GM12878 (cell line): ENCODE measurements at regions not wholly inside any gene's neighbourhood (a gene's known extent, or its start where the extent isn't known, plus 50 kb on each side); places are given as distances from the start of the nearest gene placed in this dataset.

Experiments
- BHLHE40 ChIP-seq, 2 experiments: fragments of 450-650 bp in 1 of 2; IDR thresholded peaks; 2 replicates each; pipeline ENCODE4 v1.6.1; 2011 to 2017; ENCODE audit warnings: low read depth in 2 of 2, borderline replicate concordance in 1 of 2, improper control_type of control experiment in 1 of 2, low read length in 1 of 2, mild to moderate bottlenecking in 1 of 2
- CBX3 ChIP-seq: fragments of 200-600 bp; sonication (generic); IDR thresholded peaks from 2 replicates; pipeline ENCODE4 v1.6.1; 2016; ENCODE audit warnings: low read depth, borderline replicate concordance
- CHD1 ChIP-seq: IDR thresholded peaks from 2 replicates; pipeline ENCODE4 v1.6.1; 2012; ENCODE audit warnings: low read depth, low read length, improper control_type of control experiment
- CHD2 ChIP-seq: IDR thresholded peaks from 2 replicates; pipeline ENCODE4 v1.6.1; 2011; ENCODE audit warnings: low read depth, low read length, improper control_type of control experiment, borderline replicate concordance
- CTCF ChIP-seq, 3 experiments: IDR thresholded peaks in 2 of 3; conservative IDR thresholded peaks in 1 of 3; 2 replicates each; pipeline ENCODE4 v1.5.1; 2011; ENCODE audit warnings: low read depth in 3 of 3, low read length in 3 of 3, mild to moderate bottlenecking in 3 of 3, control low read depth in 2 of 3, moderate library complexity in 2 of 3, inconsistent platforms in 1 of 3, mixed read lengths in 1 of 3; ENCODE audit not compliant: control insufficient read depth in 2 of 3, insufficient read depth in 1 of 3; ENCODE audit errors: extremely low read depth in 1 of 3
- EGR1 ChIP-seq, 2 experiments: IDR thresholded peaks; 1 replicate in 1 of 2; 2 replicates in 1 of 2; pipeline ENCODE4 v1.6.1; 2011 to 2012; ENCODE audit warnings: low read depth in 2 of 2, low read length in 2 of 2, borderline replicate concordance in 1 of 2, mild to moderate bottlenecking in 1 of 2, moderate library complexity in 1 of 2
- EP300 ChIP-seq, 2 experiments: fragments of 150-350 bp in 1 of 2; IDR thresholded peaks; 2 replicates each; pipeline ENCODE4 v1.6.1; 2011 to 2012; ENCODE audit warnings: low read depth in 2 of 2, low read length in 2 of 2, borderline replicate concordance in 1 of 2, improper control_type of control experiment in 1 of 2, inconsistent platforms in 1 of 2; ENCODE audit not compliant: control insufficient read depth in 1 of 2
- GABPA ChIP-seq: IDR thresholded peaks from 2 replicates; pipeline ENCODE4 v1.6.1; 2014; ENCODE audit warnings: antibody characterized with exemption, low read depth, mild to moderate bottlenecking, inconsistent platforms
- HCFC1 ChIP-seq: fragments of 150-350 bp; IDR thresholded peaks from 2 replicates; pipeline ENCODE4 v1.6.1; 2014; ENCODE audit warnings: low read length
- NR2C2 ChIP-seq: IDR thresholded peaks from 2 replicates; pipeline ENCODE4 v1.6.1; 2011; ENCODE audit warnings: borderline replicate concordance, low read depth; ENCODE audit not compliant: control insufficient read depth, insufficient read length
- POLR2AphosphoS5 ChIP-seq: IDR thresholded peaks from 2 replicates; pipeline ENCODE4 v1.6.1; 2011; ENCODE audit warnings: mild to moderate bottlenecking, low read length, inconsistent platforms
- SREBF1 ChIP-seq: IDR thresholded peaks from 2 replicates; pipeline ENCODE4 v1.6.1; 2012; ENCODE audit warnings: mild to moderate bottlenecking, low read length
- SRF ChIP-seq, 2 experiments: IDR thresholded peaks; 2 replicates each; pipeline ENCODE4 v1.6.1; 2011; ENCODE audit warnings: low read depth in 2 of 2, low read length in 2 of 2, mild to moderate bottlenecking in 1 of 2, moderate library complexity in 1 of 2
- TF ChIP-seq, protein P1 (sequence below): IDR thresholded peaks from 2 replicates; pipeline ENCODE4 v1.6.1; 2012; ENCODE audit warnings: low read length, inconsistent platforms

DNA sequence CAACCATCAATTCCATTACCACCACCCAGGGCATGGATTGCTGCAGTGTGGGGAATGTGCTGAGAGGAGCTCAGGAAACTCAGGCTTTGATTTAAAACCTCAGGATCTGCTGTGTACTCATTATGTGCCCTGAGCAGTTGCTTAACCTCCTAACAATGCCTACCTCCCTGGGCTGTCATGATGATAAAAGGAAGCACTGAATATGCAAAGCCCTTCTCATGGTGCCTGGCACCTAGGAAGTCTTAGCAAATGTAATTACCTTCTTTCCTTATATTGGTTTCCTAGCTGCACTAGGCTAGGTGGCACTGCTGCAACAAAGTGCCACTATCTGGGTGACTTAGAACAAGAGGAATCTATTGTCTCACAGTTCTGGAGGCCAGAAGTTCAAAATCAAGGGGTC, 62.2 kb downstream of the KCTD12 start:
- TF ChIP-seq CTCF (IDR thresholded peaks at IDR 0.05 in 2 of 3, conservative IDR thresholded peaks at IDR 0.05 in 1 of 3; ENCODE audit: control insufficient read depth in 2 of 3, extremely low read depth in 1 of 3, insufficient read depth in 1 of 3, low read depth in 3 of 3, low read length in 3 of 3): no peak
- TF ChIP-seq CBX3: no peak
- TF ChIP-seq CHD1: no peak
- no peak for TF ChIP-seq GABPA
- TF ChIP-seq NR2C2: no peak
- TF ChIP-seq, protein P1, sequence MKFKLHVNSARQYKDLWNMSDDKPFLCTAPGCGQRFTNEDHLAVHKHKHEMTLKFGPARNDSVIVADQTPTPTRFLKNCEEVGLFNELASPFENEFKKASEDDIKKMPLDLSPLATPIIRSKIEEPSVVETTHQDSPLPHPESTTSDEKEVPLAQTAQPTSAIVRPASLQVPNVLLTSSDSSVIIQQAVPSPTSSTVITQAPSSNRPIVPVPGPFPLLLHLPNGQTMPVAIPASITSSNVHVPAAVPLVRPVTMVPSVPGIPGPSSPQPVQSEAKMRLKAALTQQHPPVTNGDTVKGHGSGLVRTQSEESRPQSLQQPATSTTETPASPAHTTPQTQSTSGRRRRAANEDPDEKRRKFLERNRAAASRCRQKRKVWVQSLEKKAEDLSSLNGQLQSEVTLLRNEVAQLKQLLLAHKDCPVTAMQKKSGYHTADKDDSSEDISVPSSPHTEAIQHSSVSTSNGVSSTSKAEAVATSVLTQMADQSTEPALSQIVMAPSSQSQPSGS: no peak
- TF ChIP-seq SREBF1: no peak
- TF ChIP-seq HCFC1: no peak
- TF ChIP-seq CHD2: no peak
- TF ChIP-seq EGR1 (IDR thresholded peaks at IDR 0.05; ENCODE audit: borderline replicate concordance in 1 of 2, low read depth in 2 of 2, low read length in 2 of 2): no peak
- no peak for TF ChIP-seq SRF (IDR thresholded peaks at IDR 0.05; ENCODE audit: low read depth in 2 of 2, low read length in 2 of 2)
- no peak for TF ChIP-seq POLR2AphosphoS5
- TF ChIP-seq EP300 (IDR thresholded peaks at IDR 0.05; ENCODE audit: borderline replicate concordance in 1 of 2, control insufficient read depth in 1 of 2, low read depth in 2 of 2, low read length in 2 of 2): no peak
- TF ChIP-seq BHLHE40 (IDR thresholded peaks at IDR 0.05; ENCODE audit: borderline replicate concordance in 1 of 2, low read depth in 2 of 2, low read length in 1 of 2): no peak
